HG03432 (cell line): ENCODE measurements at regions not wholly inside any gene's neighbourhood (a gene's known extent, or its start where the extent isn't known, plus 50 kb on each side); places are given as distances from the start of the nearest gene placed in this dataset.
"Not testable (repeated sequence)": the region's sequence is repeated elsewhere in the genome, so short reads cannot be mapped to it uniquely, and the experiment has no call there.

ENCODE experiments used
- ATAC-seq: cut with Tn5 transposase; IDR thresholded peaks from one replicate; pipeline ENCODE4 v1.9.1; 2021; ENCODE audit warnings: mild to moderate bottlenecking, moderate library complexity; ENCODE audit not compliant: unreplicated experiment

GRCh38 chr1:95297906-95298305, 63.9 kb downstream of the RWDD3 start:
- not testable (repeated sequence) for ATAC-seq

DNA sequence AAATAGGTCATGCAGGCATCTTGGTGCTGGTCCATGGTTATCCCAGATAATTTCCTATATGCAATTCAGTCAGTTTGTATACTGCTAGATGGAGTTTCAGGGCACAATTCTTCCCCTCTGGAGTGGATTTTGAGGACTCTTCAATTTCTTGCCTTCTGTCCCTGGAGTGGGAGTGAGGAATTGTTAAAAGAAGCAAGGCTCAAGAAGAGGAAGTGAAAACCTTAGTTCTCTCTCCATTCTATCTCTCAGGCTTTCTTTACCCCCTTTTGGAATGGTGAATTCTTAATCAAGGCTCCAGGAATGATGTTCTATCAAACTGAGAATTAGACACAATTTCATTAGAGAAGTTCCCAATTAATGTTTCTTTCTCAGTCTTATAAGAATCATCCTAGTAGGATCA, 67.1 kb downstream of the RWDD3 start:
- ATAC-seq: no peak

GRCh38 chr1:95301614-95302013, 67.6 kb downstream of the RWDD3 start:
- ATAC-seq: no peak

DNA sequence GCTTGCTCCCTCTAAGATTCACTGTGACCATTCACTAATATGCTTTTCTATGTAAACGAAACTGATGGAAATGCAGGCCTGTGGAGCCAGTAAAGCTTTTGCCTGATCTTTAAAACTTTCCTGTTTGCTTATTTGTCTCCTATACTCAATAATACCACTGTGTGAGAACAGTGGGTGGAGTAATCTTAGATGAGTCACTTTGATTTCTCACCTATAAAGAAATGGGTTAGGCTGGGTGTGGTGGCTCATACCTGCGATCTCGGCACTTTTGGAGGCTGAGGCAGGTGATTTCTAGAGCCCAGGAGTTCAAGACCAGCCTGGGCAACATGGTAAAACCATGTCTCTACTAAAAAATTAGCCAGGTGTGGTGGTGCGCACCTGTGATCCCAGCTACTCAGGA, 70.8 kb downstream of the RWDD3 start:
- no peak for ATAC-seq

- ATAC-seq: no peak
These were observed 74.4 kb downstream of the RWDD3 start for GRCh38 chr1:95308276-95309030.

- ATAC-seq: no peak
These were observed 75.0 kb downstream of the RWDD3 start for GRCh38 chr1:95309031-95309471.

DNA sequence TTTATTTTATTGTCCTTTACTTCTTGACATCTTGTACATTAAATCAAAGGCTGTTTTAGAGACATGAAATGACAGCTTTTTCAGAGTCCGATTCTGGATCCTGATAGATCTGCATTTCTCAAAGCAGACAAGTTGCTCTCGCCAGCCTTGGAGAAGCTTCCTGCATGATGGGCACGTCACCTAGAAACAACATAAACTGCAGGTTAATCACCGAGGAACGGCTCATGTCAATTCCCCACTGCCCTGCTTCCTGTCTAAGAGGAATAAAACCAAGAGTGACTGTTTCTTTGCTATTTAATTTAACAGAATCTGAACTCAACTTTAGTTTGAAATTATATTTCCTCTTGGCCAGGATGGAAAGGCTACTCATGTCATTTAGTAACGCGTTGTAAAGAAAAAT, 77.0 kb downstream of the RWDD3 start:
- no peak for ATAC-seq

GRCh38 chr1:95311762-95312161, 77.8 kb downstream of the RWDD3 start:
- no peak for ATAC-seq

DNA sequence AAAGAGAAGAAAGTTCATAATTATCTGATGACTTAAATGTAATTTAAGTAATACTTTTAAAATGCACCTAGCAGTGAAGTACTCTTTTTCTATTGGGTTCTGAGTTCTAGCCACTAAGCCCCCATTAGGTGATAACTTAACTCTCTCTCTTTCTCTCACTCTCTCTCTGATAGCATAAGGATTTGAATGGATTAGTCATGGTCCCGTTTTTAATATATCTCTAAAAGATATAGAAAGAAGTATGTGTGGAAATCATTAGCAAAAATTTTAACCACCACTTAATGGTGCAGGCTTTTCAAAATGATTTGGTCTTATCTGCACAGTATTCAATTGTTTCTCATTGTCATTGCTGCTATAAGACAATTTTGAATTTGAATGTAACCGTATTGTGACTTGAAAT, 78.2 kb downstream of the RWDD3 start:
- ATAC-seq: no peak

- no peak for ATAC-seq
These were observed 79.5 kb downstream of the RWDD3 start for GRCh38 chr1:95313527-95313926.

GRCh38 chr1:95321531-95321930, 87.5 kb downstream of the RWDD3 start:
- ATAC-seq: no peak

DNA sequence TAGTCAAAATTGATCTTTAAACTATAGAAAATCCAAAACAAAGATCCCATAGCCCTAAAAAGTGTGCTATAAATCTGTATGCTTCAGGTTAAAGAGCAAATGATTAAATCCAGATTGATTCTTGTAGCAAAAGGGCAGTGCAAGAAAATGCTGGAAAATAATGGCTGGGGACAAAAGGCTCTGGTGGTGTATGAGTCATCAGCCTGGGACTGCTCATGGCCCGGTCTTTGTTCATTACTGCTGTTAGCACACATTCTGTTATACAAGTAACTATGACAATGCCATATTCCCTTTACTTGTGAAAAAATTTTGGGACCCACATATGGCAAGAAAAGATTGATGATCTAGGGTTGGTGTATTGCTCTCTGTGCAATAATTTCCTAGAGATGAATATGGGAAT, 89.1 kb downstream of the RWDD3 start:
- ATAC-seq: no peak

GRCh38 chr1:95325349-95325748, 91.3 kb downstream of the RWDD3 start:
- ATAC-seq: no peak

DNA sequence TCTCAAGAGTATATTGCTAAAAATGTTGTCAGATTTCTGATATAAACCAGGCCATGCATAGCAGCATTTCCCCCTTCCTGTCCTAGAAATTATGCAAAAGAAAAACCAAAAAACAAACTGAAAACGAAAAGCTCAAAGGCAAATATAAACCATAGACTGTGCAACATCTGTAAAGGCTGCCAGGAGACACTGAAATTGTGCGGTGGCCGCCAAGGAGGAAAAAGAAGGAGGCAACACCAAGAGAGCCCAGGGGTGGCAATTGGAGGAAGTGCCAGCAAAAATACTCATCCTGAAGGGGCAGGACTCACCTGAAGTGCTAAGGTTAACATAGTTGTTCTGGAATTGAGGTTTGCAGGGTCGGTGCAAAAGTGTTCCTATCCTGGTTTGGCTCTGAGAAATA, 92.0 kb downstream of the RWDD3 start:
- no peak for ATAC-seq

- no peak for ATAC-seq
These were observed 98.7 kb downstream of the RWDD3 start for GRCh38 chr1:95332754-95333153.

DNA sequence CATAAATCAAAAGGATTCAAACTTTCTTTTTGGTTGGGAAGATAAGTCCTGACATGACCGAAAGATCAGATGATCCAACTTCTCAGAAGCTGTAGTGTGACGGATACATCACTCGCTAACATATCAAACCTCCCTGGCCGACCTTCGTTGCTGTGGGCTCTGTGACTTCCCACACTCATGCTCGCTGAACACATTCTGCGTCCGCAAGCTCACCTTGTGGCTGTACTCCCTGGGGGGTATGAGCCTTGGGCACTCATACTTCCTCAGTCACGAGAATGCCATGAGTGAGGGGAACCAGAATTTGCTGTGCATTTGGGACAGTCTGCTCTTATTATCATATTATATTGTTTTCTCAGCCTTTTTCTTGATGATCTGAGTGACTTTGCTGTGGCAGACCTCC, 105.4 kb downstream of the RWDD3 start:
- ATAC-seq: no peak

DNA sequence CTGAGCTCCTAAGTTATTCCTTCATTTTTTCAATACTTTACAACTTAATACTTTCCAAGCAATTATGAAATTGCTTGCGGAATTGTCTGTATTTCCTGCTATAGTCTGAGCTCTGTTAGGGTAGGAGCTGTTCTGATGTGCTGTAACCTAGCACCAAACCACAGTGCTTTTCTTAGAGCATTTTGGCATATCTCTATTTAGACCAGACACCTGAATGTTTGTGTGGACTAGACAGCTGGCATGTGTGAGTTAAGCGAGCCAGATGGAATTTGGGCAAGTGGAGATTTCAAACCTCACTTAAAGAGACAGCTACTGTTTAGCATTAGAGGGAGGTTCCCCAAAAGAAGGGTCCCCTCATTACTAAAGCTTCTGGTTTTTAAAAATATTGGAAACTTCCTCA, 106.1 kb downstream of the RWDD3 start:
- no peak for ATAC-seq

GRCh38 chr1:95352767-95353166, 118.8 kb downstream of the RWDD3 start:
- no peak for ATAC-seq

- ATAC-seq: no peak
These were observed 119.2 kb downstream of the RWDD3 start for GRCh38 chr1:95353194-95353593.

GRCh38 chr1:95364546-95364945, 130.5 kb downstream of the RWDD3 start:
- no peak for ATAC-seq

- no peak for ATAC-seq
These were observed 132.5 kb downstream of the RWDD3 start for GRCh38 chr1:95366498-95366897.

- no peak for ATAC-seq
These were observed 134.2 kb downstream of the RWDD3 start for GRCh38 chr1:95368178-95368577.
